ENCODE measurements at regions not wholly inside any gene's neighbourhood (a gene's known extent, or its start where the extent isn't known, plus 50 kb on each side); places are given as distances from the start of the nearest gene placed in this dataset.

- TF ChIP-seq CTCF (conservative IDR thresholded peaks at IDR 0.05; ENCODE audit: low read depth, low read length) (no peak), EZH2 (IDR thresholded peaks at IDR 0.05; ENCODE audit: borderline replicate concordance, low read depth, low read length, poor library complexity, severe bottlenecking) (no peak)
Observed at GRCh38 chr1:43107664-43108063, 64.4 kb downstream of the EBNA1BP2 start.
